ENCODE measurements at regions not wholly inside any gene's neighbourhood (a gene's known extent, or its start where the extent isn't known, plus 50 kb on each side); places are given as distances from the start of the nearest gene placed in this dataset.

DNA sequence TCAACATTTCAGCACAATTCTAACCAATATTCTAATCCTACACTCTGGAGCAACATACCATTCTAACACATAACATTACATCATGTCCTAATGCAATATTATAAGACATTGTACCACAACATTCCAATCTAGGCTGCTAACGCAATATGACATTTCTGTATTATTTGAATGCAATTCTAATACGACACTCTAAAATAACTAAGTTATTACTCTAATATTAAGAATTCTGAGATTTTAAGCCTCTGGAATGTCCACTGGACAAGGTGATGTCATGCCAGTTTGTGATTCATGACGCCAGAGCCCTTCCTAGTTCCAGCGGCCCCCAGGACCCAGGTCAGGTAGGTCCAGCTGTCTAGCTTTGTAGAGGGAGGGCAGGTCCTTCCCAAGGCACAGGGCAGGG is 69.7 kb upstream of the SIRPA start:
- no peak for TF ChIP-seq ZNF274 (IDR thresholded peaks at IDR 0.05; ENCODE audit: low read depth, low read length)
- no peak for TF ChIP-seq YY1 (IDR thresholded peaks at IDR 0.05; ENCODE audit: insufficient read depth, insufficient read length)
- TF ChIP-seq SUZ12 (IDR thresholded peaks at IDR 0.05; ENCODE audit: extremely low read depth, insufficient read depth, insufficient read length): no peak
- Histone ChIP-seq H3K27me3 (ENCODE audit: insufficient read depth, insufficient read length) (no peaks in the 10 kb centered on the region), H3K9ac (ENCODE audit: insufficient read length, low read depth) (no peak overlapping the region), H3K4me1 (ENCODE audit: insufficient read depth, insufficient read length) (peaks cover 2% of the 10 kb centered on the region), H3K4me3 (ENCODE audit: insufficient read length, low read depth) (no peak overlapping the region), H3K9me3 (ENCODE audit: insufficient read depth, low read length) (no peaks in the 10 kb centered on the region; the same call in 1 of the 2 replicates), H3K36me3 (ENCODE audit: insufficient read depth, insufficient read length, low read length) (no peaks in the 10 kb centered on the region)
- no peak for DNase-seq (ENCODE audit: low read depth, low spot score)

DNA sequence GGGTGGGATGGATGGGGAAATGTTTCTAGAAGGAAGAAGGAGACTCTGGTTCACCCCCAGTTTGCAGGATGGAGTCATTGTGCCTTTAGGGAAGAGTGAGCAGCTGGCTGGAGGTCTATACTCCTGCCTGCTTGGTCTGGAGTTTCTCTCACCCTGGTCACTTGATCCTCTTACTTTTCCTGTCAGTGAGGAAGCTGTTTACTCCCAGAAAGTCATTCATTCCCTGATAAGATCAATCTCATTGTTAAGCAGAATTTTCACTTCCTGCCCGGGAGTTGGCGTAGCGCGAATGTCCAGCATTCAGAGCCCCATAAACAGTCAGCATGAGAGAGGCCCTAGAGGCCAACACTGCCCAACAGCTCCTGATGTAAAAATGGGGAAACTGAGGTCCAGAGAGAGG is 70.4 kb upstream of the SIRPA start:
- no peak for TF ChIP-seq ZNF274 (IDR thresholded peaks at IDR 0.05; ENCODE audit: low read depth, low read length)
- no peak for TF ChIP-seq SUZ12 (IDR thresholded peaks at IDR 0.05; ENCODE audit: extremely low read depth, insufficient read depth, insufficient read length)
- no peak for TF ChIP-seq YY1 (IDR thresholded peaks at IDR 0.05; ENCODE audit: insufficient read depth, insufficient read length)
- Histone ChIP-seq H3K4me3 (ENCODE audit: insufficient read length, low read depth) (no peak overlapping the region), H3K27me3 (ENCODE audit: insufficient read depth, insufficient read length) (no peaks in the 10 kb centered on the region), H3K9ac (ENCODE audit: insufficient read length, low read depth) (no peak overlapping the region), H3K9me3 (ENCODE audit: insufficient read depth, low read length) (no peaks in the 10 kb centered on the region; the same call in 1 of the 2 replicates), H3K4me1 (ENCODE audit: insufficient read depth, insufficient read length) (no peaks in the 10 kb centered on the region), H3K36me3 (ENCODE audit: insufficient read depth, insufficient read length, low read length) (no peaks in the 10 kb centered on the region)
- no peak for DNase-seq (ENCODE audit: low read depth, low spot score)

DNA sequence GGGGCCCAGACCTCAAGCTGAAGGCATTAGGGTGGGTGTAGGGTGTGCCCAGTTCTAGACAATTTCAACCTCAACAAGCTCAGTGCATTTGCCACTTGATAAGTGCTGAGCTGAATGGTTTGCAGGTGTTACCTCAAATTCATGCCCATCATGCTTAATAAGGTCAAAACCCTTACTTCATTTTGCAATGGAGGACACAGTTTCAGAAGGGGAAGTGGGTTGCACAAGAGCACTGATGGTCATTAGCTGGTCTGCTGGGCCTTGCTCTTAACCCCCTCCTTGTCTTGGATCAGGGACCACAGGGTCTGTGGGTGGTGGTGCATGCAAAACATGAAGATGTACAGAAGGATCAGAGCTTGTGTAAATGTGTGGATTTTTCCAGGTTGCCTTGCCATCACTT is 71.0 kb upstream of the SIRPA start:
- Histone ChIP-seq H3K9ac (ENCODE audit: insufficient read length, low read depth) (no peak overlapping the region), H3K9me3 (ENCODE audit: insufficient read depth, low read length) (no peaks in the 10 kb centered on the region; the same call in 1 of the 2 replicates), H3K4me3 (ENCODE audit: insufficient read length, low read depth) (no peak overlapping the region), H3K27me3 (ENCODE audit: insufficient read depth, insufficient read length) (no peaks in the 10 kb centered on the region), H3K4me1 (ENCODE audit: insufficient read depth, insufficient read length) (no peaks in the 10 kb centered on the region), H3K36me3 (ENCODE audit: insufficient read depth, insufficient read length, low read length) (no peaks in the 10 kb centered on the region)
- no peak for DNase-seq (ENCODE audit: low read depth, low spot score)
- TF ChIP-seq ZNF274 (IDR thresholded peaks at IDR 0.05; ENCODE audit: low read depth, low read length): no peak

DNA sequence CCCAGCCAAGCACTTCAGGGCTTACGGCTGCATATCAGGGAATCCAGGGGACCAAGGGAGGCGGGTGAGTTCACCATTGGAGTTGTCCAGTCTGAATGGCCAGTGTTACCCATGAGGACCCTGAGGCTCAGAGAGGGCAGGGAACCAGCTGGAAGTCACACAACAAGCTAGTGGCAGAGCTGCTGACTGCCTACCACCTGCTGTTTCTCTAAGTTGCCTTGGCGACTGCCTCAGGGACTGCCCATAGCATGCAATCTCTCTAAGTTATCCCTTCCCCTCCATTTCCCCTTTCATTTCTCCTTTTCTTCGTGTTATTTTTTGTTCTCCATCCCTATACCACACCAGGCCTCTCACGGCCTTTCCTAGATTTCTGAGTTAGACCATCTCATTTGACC is 71.8 kb upstream of the SIRPA start:
- TF ChIP-seq ZNF274 (IDR thresholded peaks at IDR 0.05; ENCODE audit: low read depth, low read length) (no peak), SUZ12 (IDR thresholded peaks at IDR 0.05; ENCODE audit: extremely low read depth, insufficient read depth, insufficient read length) (no peak), YY1 (IDR thresholded peaks at IDR 0.05; ENCODE audit: insufficient read depth, insufficient read length) (no peak)
- peaks cover 2% of the 10 kb centered on the region for H3K4me1 ChIP-seq (ENCODE audit: insufficient read depth, insufficient read length)
- no peak overlapping the region for H3K9ac ChIP-seq (ENCODE audit: insufficient read length, low read depth)
- no peaks in the 10 kb centered on the region for H3K36me3 ChIP-seq (ENCODE audit: insufficient read depth, insufficient read length, low read length)
- no peaks in the 10 kb centered on the region for H3K27me3 ChIP-seq (ENCODE audit: insufficient read depth, insufficient read length)
- no peaks in the 10 kb centered on the region; the same call in 1 of the 2 replicates for H3K9me3 ChIP-seq (ENCODE audit: insufficient read depth, low read length)
- no peak overlapping the region for H3K4me3 ChIP-seq (ENCODE audit: insufficient read length, low read depth)
- no peak for DNase-seq (ENCODE audit: low read depth, low spot score)

DNA sequence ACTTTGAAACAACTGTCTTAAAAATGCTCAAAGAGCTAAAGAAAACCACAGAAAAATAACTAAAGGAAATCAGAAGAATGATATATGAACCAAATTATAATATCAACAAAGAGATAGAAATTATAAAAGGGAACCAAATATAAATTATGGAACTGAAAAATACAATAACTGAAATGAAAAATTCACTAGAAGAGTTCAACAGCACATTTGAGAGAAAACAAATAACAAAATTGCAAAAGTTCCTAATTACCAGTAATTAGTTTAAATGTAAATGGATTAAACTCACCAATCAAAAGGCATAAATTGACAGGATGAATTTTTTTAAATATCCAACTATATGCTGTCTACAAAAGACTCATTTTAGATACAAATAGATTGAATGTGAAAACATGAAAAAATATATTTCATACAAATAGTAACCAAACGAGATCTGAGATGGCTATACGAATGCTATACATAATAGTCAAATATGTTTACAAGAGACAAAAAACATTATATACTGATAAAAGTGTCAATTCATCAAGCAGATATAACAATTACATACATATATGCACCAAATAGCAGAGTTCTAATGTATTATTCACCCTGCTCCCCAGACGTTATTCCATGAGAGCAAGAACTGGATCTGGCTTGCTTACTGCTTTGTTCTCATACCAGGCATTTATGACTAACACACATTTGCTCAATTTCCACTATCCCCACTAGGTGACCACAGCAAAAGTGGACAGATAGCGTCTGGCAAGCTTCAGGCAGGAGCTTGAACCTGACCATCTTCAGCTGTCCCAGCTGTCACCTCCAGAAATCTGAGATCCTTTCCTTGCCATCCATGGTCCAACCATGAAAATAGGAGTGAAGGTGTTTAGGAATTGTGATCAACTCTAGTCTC is 72.4 kb upstream of the SIRPA start:
- DNase-seq (ENCODE audit: low read depth, low spot score): no peak

DNA sequence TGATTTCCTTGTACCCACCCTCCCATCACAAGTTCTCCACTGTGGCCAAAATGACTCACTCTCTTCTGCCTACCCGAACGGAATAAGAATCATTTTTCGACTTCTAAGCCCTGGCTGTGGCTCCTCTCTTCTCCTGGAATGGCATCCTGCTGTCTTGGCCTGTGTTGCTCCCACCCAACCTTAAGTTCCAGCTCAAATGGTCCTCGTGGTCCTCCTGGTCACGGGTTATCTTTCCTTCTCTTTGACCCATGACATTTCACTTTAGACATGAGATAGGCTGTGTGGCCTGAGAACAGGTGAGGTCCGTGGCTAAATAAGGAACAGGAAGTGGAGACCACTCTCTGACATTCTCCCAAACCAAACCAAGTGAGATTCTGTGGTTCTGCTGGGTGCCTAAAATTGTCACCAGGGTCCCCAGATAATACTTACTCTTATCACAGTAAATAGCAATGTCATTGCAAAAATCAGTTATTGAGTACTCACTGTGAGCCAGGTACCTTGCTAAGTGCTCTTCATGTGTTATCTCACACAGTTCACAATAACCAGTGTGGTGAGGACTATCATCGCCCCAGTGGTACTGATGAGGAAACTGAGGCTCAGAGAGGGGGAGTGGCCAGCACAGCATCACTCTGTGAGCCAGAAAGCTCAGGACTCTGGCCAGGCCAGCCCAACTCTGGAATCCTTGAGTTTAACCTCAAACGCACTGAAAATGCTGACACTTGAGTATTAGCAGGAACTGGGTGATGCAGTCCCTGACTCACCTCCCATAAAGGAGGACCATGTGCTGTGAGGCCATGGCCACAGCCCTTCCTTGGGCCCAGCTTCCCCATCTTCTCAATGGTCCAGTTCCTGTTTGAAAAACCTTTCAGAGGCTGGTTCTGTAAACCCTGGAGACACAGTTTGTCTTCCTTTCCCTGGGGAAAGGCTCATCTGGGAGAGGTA is 74.8 kb upstream of the SIRPA start:
- H3K4me1 ChIP-seq (ENCODE audit: insufficient read depth, insufficient read length): peaks cover 10% of the 10 kb centered on the region
- H3K9me3 ChIP-seq (ENCODE audit: insufficient read depth, low read length): no peaks in the 10 kb centered on the region; the same call in 1 of the 2 replicates
- no peak for TF ChIP-seq YY1 (IDR thresholded peaks at IDR 0.05; ENCODE audit: insufficient read depth, insufficient read length)
- no peak for TF ChIP-seq ZNF274 (IDR thresholded peaks at IDR 0.05; ENCODE audit: low read depth, low read length)
- no peak for TF ChIP-seq SUZ12 (IDR thresholded peaks at IDR 0.05; ENCODE audit: extremely low read depth, insufficient read depth, insufficient read length)
- no peak for DNase-seq (ENCODE audit: low read depth, low spot score)
- no peak overlapping the region for H3K9ac ChIP-seq (ENCODE audit: insufficient read length, low read depth)
- no peak overlapping the region for H3K4me3 ChIP-seq (ENCODE audit: insufficient read length, low read depth)
- no peaks in the 10 kb centered on the region for H3K27me3 ChIP-seq (ENCODE audit: insufficient read depth, insufficient read length)
- no peaks in the 10 kb centered on the region for H3K36me3 ChIP-seq (ENCODE audit: insufficient read depth, insufficient read length, low read length)

More for the DNA sequence above, 72.4 kb upstream of the SIRPA start:
- TF ChIP-seq YY1 (IDR thresholded peaks at IDR 0.05; ENCODE audit: insufficient read depth, insufficient read length) (no peak), SUZ12 (IDR thresholded peaks at IDR 0.05; ENCODE audit: extremely low read depth, insufficient read depth, insufficient read length) (no peak), ZNF274 (IDR thresholded peaks at IDR 0.05; ENCODE audit: low read depth, low read length) (no peak)
- Histone ChIP-seq H3K27me3 (ENCODE audit: insufficient read depth, insufficient read length) (no peaks in the 10 kb centered on the region), H3K36me3 (ENCODE audit: insufficient read depth, insufficient read length, low read length) (no peaks in the 10 kb centered on the region), H3K9ac (ENCODE audit: insufficient read length, low read depth) (no peak overlapping the region), H3K4me1 (ENCODE audit: insufficient read depth, insufficient read length) (peaks cover 2% of the 10 kb centered on the region), H3K4me3 (ENCODE audit: insufficient read length, low read depth) (no peak overlapping the region), H3K9me3 (ENCODE audit: insufficient read depth, low read length) (no peaks in the 10 kb centered on the region; the same call in 1 of the 2 replicates)
